OCI-LY1 (cell line): ENCODE measurements at regions not wholly inside any gene's neighbourhood (a gene's known extent, or its start where the extent isn't known, plus 50 kb on each side); places are given as distances from the start of the nearest gene placed in this dataset.

Source experiments
- H2AFZ ChIP-seq: fragments of 200-600 bp; sonication (generic), shearing (Covaris generic); 2 replicates; pipeline ENCODE4 v1.6.0; 2014; ENCODE audit warnings: antibody characterized with exemption, mild to moderate bottlenecking, low read length
- H3F3A ChIP-seq: fragments of 200-600 bp; sonication (generic), shearing (Covaris generic); 2 replicates; pipeline ENCODE4 v1.6.0; 2014; ENCODE audit warnings: mild to moderate bottlenecking, antibody characterized with exemption, low read length, moderate library complexity; ENCODE audit not compliant: insufficient read depth
- H3K27ac ChIP-seq: fragments of 200-600 bp; sonication (generic); 2 replicates; pipeline ENCODE4 v1.5.1; 2014; ENCODE audit warnings: low read length, mixed run types, mild to moderate bottlenecking, low read depth; ENCODE audit not compliant: poor library complexity, severe bottlenecking
- H3K27me3 ChIP-seq: fragments of 200-600 bp; sonication (generic); 2 replicates; pipeline ENCODE4 v1.6.0; 2014; ENCODE audit warnings: antibody characterized with exemption, mild to moderate bottlenecking, low read length, moderate library complexity; ENCODE audit not compliant: insufficient read depth
- H3K36me3 ChIP-seq: fragments of 200-600 bp; sonication (generic); 2 replicates; pipeline ENCODE4 v1.6.1; 2014; ENCODE audit warnings: mild to moderate bottlenecking, antibody characterized with exemption, low read length, moderate library complexity, mixed read lengths; ENCODE audit not compliant: insufficient read depth
- H3K4me1 ChIP-seq: fragments of 200-600 bp; sonication (generic); 2 replicates; pipeline ENCODE4 v1.5.1; 2014; ENCODE audit warnings: mild to moderate bottlenecking, low read length, moderate library complexity; ENCODE audit not compliant: insufficient read depth, severe bottlenecking
- H3K4me2 ChIP-seq: fragments of 200-600 bp; sonication (generic), shearing (Covaris generic); 2 replicates; pipeline ENCODE4 v1.6.1; 2014; ENCODE audit warnings: low read length
- H3K4me3 ChIP-seq: fragments of 200-600 bp; sonication (generic); 2 replicates; pipeline ENCODE4 v1.5.1; 2014; ENCODE audit warnings: low read length, low read depth, mild to moderate bottlenecking, mixed read lengths; ENCODE audit not compliant: poor library complexity, severe bottlenecking
- H3K79me2 ChIP-seq: fragments of 200-600 bp; shearing (Covaris generic); 2 replicates; pipeline ENCODE4 v1.6.1; 2016; ENCODE audit warnings: mixed run types, low read length, mixed read lengths; ENCODE audit not compliant: insufficient read depth
- H3K9ac ChIP-seq: fragments of 200-600 bp; sonication (generic), shearing (Covaris generic); 2 replicates; pipeline ENCODE4 v1.6.1; 2014; ENCODE audit warnings: mild to moderate bottlenecking, low read length, mixed read lengths
- H3K9me2 ChIP-seq: fragments of 200-600 bp; sonication (generic), shearing (Covaris generic); 2 replicates; pipeline ENCODE4 v1.6.1; 2014; ENCODE audit warnings: low read depth, mild to moderate bottlenecking, low read length, mixed read lengths
- H3K9me3 ChIP-seq: fragments of 200-600 bp; shearing (Covaris generic); 2 replicates; pipeline ENCODE4 v1.6.1; 2014; ENCODE audit warnings: low read length, mixed read lengths
- H4K20me1 ChIP-seq: fragments of 200-600 bp; sonication (generic), shearing (Covaris generic); 2 replicates; pipeline ENCODE4 v1.6.0; 2016; ENCODE audit warnings: mild to moderate bottlenecking, low read length; ENCODE audit not compliant: insufficient read depth
- CTCF ChIP-seq: fragments of 200-600 bp; sonication (generic), shearing (Covaris generic); IDR thresholded peaks from 2 replicates; pipeline ENCODE4 v1.5.1; 2017; ENCODE audit warnings: mild to moderate bottlenecking, antibody characterized with exemption, low read length, moderate library complexity, mixed read lengths
- EZH2 ChIP-seq: fragments of 200-600 bp; sonication (generic), shearing (Covaris generic); IDR thresholded peaks from 2 replicates; pipeline ENCODE4 v1.8.0; 2017; ENCODE audit warnings: borderline replicate concordance, mixed run types, mild to moderate bottlenecking, antibody characterized with exemption, low read length, moderate library complexity, mixed read lengths

DNA sequence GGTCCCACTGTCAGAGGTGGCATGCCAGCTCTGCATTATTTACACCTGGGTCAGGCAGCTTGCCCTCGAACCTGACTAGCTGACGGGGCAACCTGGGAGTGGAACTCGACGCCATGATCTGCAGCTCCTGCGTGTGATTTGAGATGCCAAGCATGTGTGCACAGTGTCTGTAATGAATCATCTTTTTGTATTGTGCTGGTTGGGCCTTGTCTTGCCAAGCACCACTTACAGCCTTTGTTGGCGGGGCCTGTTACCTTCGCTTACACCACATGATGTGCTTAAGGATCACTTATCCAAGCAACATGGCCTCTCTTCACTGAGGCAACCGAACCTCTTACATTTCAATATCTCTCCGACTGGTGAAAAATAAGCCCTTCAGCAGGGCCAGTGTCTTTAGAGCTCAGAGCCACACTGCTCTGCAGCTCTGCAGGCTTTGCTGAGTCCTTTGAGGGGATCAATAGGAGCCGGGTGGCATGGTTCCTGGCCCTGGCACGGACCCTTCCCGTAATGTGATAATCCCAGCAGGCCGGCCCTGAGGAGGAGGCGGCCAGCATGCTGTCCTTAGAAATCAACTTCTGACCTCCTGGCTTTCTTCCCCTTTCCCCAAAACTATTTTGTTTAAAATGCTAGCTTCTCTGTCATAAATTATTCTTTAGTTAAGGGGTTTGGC lies 297.7 kb upstream of the CD180 start:
- Histone ChIP-seq H3K36me3 (no peaks in the 10 kb centered on the region), H3K9ac (no peak overlapping the region), H3K4me2 (no peak overlapping the region), H3K9me2 (no peaks in the 10 kb centered on the region), H2AFZ (no peak overlapping the region), H3K79me2 (no peaks in the 10 kb centered on the region), H3K4me1 (no peaks in the 10 kb centered on the region), H4K20me1 (no peaks in the 10 kb centered on the region), H3K4me3 (no peak overlapping the region), H3K27ac (no peak overlapping the region), H3K9me3 (no peaks in the 10 kb centered on the region), H3F3A (no peaks in the 10 kb centered on the region), H3K27me3 (no peaks in the 10 kb centered on the region)
- TF ChIP-seq EZH2, result no peak
- no peak for TF ChIP-seq CTCF

DNA sequence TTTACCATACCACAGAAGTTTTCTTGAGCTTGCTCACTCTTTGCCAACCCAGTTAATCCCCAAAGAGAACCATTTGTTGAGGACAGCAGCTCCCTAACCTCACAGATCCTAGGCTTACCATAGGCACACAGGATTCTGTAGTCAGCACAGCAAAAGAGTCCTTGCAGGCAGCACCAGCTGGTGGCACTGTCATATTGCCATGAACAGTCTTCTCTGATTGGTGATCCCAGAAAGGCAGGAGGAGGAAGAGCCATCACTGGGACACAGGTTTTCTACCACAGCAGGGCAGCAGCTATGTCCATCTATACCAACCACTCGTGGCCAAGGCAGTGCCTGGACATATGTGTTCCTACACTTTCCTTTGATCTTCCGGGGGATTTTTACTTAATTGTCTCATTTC lies 297.1 kb upstream of the CD180 start:
- H3K27me3 ChIP-seq, result no peaks in the 10 kb centered on the region
- H3F3A ChIP-seq, result no peaks in the 10 kb centered on the region
- no peaks in the 10 kb centered on the region for H3K9me2 ChIP-seq
- TF ChIP-seq EZH2 (no peak), CTCF (peak; percentile 5; the same call in 1 of the 2 replicates)
- no peak overlapping the region for H2AFZ ChIP-seq
- no peaks in the 10 kb centered on the region for H4K20me1 ChIP-seq
- no peaks in the 10 kb centered on the region for H3K9me3 ChIP-seq
- H3K4me3 ChIP-seq, result no peak overlapping the region
- no peaks in the 10 kb centered on the region for H3K4me1 ChIP-seq
- no peaks in the 10 kb centered on the region for H3K36me3 ChIP-seq
- no peaks in the 10 kb centered on the region for H3K79me2 ChIP-seq
- H3K27ac ChIP-seq, result no peak overlapping the region
- H3K9ac ChIP-seq, result no peak overlapping the region
- H3K4me2 ChIP-seq, result no peak overlapping the region

GRCh38 chr5:67490543-67491321 lies 294.1 kb upstream of the CD180 start:
- Histone ChIP-seq H3K9me3 (no peaks in the 10 kb centered on the region), H3K27ac (no peak overlapping the region), H3K9me2 (no peaks in the 10 kb centered on the region), H4K20me1 (no peaks in the 10 kb centered on the region), H3K4me3 (no peak overlapping the region), H3K9ac (no peak overlapping the region), H3K4me2 (no peak overlapping the region), H3K36me3 (no peaks in the 10 kb centered on the region), H3K4me1 (no peaks in the 10 kb centered on the region), H2AFZ (no peak overlapping the region), H3K27me3 (no peaks in the 10 kb centered on the region), H3F3A (no peaks in the 10 kb centered on the region), H3K79me2 (no peaks in the 10 kb centered on the region)
- TF ChIP-seq CTCF (no peak), EZH2 (no peak)
